NCI-H345 (cell line): ENCODE measurements at regions not wholly inside any gene's neighbourhood (a gene's known extent, or its start where the extent isn't known, plus 50 kb on each side); places are given as distances from the start of the nearest gene placed in this dataset.
"Not testable (repeated sequence)": the region's sequence is repeated elsewhere in the genome, so short reads cannot be mapped to it uniquely, and the experiment has no call there.

Experiments
- DNase-seq: peaks from one replicate; lab custom pipeline; 2025; lab: John Stamatoyannopoulos, UW

GRCh38 chr2:52387937-52388590 is 1356.1 kb upstream of the NRXN1 start:
- no peak for DNase-seq

DNA sequence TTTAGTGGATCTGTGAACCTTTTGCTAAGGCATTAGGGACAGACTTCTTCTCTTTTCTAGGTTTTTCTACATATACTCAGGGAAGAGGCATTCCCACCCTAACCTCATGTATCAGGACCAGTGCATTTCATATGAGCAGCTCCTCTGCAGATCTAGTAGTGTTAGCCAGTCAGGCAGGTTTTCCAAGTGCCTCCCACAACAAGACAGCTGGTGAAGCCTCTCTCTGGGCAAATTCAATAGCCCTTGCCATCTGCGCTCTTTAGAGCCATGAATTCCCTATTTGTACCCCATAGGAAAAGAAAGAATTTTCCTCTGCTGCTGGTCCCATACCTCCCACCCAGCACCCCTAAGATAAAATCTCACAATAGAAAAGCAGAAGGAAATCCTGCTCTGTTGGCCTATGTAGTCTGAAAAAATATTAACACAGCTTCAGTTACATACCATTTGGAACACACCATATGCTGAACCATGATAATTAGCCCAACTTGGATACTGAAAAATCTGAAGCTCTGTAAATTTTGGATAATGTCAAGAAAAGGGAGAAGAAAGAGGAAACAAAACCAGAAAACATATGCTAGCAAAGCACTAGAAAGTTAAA is 1354.6 kb upstream of the NRXN1 start:
- peak; percentile 29 for DNase-seq

DNA sequence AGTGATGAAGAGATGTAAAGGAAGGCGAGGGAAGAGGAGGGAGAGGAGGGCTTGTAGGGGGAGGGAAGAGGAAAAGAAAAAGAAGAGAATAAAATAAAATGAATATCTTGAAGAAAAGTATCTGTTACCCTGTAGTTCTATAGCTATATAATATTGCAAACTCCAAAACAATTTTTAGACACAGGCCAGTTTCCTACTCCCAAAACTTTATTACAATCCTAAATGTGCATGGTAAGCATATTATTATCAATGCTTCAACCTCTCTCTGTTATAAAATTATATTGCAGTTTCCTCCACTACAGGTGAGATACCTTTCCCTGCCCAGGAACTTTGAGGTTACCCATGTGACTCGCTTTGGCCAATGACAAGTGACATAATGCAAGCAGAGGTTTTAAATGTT is 1351.6 kb upstream of the NRXN1 start:
- DNase-seq: no peak

DNA sequence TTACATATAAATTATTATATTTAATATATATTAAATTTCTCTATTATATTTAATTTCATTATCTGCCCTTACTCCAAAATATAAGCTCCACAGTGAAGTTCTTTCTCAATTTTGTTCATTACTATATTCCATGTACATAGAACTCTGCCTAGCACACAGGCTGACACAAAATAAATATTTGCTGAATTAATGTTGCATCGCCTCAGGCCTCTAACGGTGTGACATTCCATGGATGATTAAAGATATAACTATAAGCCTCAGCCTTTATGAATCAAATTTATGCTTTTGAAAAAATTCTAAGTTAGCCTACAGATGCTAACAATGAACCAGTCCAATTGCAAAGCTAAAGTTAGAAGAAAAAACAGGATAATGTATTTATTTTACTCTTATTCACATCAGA is 1337.2 kb upstream of the NRXN1 start:
- DNase-seq: no peak

DNA sequence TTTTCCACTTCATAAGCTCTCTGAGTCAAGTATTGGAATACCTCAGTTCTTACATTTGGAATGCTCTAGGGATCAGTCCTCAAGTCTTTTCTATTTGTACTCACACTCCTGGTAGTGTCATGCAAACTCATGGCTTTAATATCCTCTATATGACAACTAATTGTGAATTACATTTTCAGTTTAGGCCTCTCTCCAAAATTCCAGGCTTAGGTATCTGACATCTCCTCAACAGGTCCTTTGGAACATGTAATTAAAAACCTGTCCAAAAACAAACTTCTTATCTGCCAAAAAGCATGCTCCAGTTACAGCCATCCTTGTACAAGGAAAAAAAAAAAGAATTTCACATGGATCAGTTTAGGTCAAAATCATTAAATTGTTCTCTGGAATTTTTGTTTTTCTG is 1336.2 kb upstream of the NRXN1 start:
- DNase-seq: no peak

GRCh38 chr2:52365946-52366345 is 1334.0 kb upstream of the NRXN1 start:
- peak; percentile 25 for DNase-seq

GRCh38 chr2:52356556-52356955 is 1324.6 kb upstream of the NRXN1 start:
- DNase-seq: no peak

DNA sequence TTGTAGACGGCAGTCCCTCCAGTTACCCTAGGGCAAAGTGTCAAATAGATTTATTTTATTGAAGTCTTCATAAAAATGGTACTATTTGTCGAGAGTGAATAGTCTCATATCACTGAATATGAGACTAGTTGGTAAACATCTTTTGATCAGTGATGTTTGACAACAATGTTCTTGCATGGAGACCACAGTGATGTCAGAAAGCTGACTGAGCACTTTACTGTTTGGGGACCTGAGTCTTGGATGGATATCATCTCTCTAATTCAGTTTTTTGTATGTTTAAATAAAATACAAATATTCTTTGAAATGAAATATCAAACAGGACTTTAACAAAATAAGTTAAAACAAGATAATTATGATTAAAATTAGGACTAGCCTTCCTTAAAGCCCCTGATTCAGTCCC is 1315.4 kb upstream of the NRXN1 start:
- no peak for DNase-seq

GRCh38 chr2:52345676-52346075 is 1313.7 kb upstream of the NRXN1 start:
- no peak for DNase-seq

GRCh38 chr2:52345082-52345481 is 1313.2 kb upstream of the NRXN1 start:
- no peak for DNase-seq

- no peak for DNase-seq
Measured at GRCh38 chr2:52343706-52344266, 1311.9 kb upstream of the NRXN1 start.

GRCh38 chr2:52343010-52343409 is 1311.1 kb upstream of the NRXN1 start:
- no peak for DNase-seq

- no peak for DNase-seq
Measured at GRCh38 chr2:52342458-52342857, 1310.5 kb upstream of the NRXN1 start.

- no peak for DNase-seq
Measured at GRCh38 chr2:52341732-52342131, 1309.8 kb upstream of the NRXN1 start.

- no peak for DNase-seq
Measured at GRCh38 chr2:52340171-52340570, 1308.2 kb upstream of the NRXN1 start.

GRCh38 chr2:52337786-52338185 is 1305.9 kb upstream of the NRXN1 start:
- not testable (repeated sequence) for DNase-seq

DNA sequence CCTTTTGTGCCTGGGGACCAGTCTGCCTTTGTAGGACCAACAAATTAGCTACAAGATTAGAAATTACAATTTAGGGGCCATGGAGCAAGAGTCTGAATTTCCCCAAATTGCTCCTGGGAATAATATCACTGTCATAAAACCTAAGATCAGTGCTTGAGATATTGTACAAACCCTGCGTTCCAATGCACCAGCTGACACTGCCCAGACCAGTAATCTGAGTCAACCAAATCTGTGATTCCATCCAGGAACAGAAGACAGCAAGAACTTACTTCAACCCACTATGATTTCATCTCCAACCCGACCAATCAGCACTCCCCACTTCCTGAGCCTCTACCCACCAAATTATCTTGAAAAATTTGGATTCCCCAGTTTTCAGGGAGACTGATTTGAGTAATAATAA is 1305.0 kb upstream of the NRXN1 start:
- DNase-seq: no peak

DNA sequence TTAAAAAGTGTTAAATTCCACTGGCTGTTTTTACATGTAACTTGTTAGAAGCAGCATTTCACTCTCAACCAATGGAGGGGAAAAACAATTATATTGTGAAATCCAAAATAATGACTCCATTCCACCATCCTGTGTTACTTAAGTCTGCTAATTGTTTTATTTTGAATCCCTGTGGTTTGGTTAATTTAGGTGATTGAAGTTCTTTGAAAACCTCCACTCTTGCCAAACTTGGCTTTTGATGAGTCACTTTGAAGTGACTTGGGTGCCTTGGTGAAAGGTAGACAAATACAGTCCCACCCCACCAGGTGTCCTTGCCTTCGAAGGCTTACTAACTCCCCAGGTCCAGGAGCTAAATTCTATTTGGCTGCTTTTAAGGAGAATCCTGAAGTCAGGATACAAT is 1303.8 kb upstream of the NRXN1 start:
- no peak for DNase-seq

GRCh38 chr2:52334185-52334584 is 1302.3 kb upstream of the NRXN1 start:
- no peak for DNase-seq

DNA sequence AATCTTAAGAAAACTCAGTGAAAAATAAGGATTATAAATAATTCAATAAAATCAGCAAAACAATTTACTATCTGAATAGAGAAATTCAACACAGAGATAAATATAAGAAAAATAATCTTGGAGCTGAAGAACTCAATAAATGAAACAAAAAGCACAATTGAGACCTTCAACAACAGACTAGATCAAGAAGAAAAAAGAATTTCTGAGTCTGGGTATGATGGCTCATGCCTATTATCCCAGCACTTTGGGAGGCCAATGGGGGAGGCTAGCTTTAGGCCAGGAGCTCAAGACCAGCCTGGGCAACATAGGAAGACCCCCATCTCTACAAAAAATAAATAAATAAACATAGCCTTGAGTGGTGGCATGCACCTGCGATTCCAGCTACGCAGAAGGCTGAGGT is 1295.7 kb upstream of the NRXN1 start:
- no peak for DNase-seq

DNA sequence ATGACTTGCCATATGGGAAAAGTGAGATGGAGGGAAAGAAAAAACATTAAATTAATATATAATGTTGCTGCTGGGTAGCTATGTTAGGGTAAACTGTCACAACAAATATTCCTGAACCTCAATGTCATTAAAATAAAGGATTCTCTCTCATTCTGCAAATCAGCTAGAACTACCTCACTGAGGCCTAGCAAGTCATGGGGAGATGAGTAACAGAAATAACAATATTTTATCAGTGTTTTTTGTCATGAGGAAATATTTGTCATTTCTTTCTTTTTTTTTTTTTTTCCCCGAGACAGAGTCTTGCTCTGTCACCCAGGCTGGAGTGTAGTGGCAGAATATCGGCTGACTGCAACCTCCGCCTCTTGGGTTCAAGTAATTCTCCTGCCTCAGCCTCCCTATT is 1282.3 kb upstream of the NRXN1 start:
- no peak for DNase-seq

- DNase-seq: no peak
Measured at GRCh38 chr2:52312486-52312885, 1280.6 kb upstream of the NRXN1 start.

DNA sequence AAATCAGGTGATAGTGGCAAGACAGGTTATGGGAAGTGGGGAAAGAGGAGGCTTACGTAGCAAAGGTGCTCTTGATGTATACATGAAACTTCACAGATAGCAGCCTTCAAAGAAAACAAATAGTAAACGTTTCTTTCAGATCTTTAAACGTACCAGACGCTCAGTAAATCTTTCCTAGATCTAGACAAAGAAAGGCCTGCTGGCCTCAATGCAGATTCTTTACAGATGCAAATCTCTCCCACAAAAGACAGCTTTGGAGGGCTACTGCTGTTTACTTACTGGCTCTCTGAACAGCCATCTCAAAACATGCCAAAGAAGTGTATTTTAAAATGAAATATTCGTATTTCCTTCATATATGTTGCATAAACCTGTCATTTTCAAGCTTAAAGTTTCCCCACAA is 1279.9 kb upstream of the NRXN1 start:
- peak; percentile 5 for DNase-seq

- no peak for DNase-seq
Measured at GRCh38 chr2:52308156-52308555, 1276.2 kb upstream of the NRXN1 start.
